ENCODE measurements at regions not wholly inside any gene's neighbourhood (a gene's known extent, or its start where the extent isn't known, plus 50 kb on each side); places are given as distances from the start of the nearest gene placed in this dataset.
A peak's percentile ranks its signal among the peaks of the same experiment; 100 is the strongest.

- FAIRE-seq (no peak), DNase-seq (no peak)
- H3K36me3 ChIP-seq (ENCODE audit: control insufficient read depth in 2 of 3, insufficient read depth in 3 of 3, low read length in 3 of 3) = no peaks in the 10 kb centered on the region
- TF ChIP-seq CTCF (IDR thresholded peaks at IDR 0.05; ENCODE audit: borderline replicate concordance, extremely low read depth, insufficient read depth) = no peak
- H3K27me3 ChIP-seq (ENCODE audit: control insufficient read depth, insufficient read depth, low read length) = no peaks in the 10 kb centered on the region
- no peak overlapping the region for H3K9ac ChIP-seq (ENCODE audit: low read length in 3 of 3)
- H3K4me1 ChIP-seq (ENCODE audit: control insufficient read depth in 2 of 3, insufficient read depth in 2 of 3, low read depth in 1 of 3, low read length in 3 of 3) = peaks cover 0 to 2% (median 0%) of the 10 kb centered on the region in 3 donors
- H3K9me3 ChIP-seq (ENCODE audit: control insufficient read depth in 2 of 3, insufficient read depth in 1 of 3, low read length in 3 of 3) = no peaks in the 10 kb centered on the region
- no peak overlapping the region for H3K27ac ChIP-seq (ENCODE audit: low read depth in 2 of 2, low read length in 2 of 2)
- intact Hi-C loops (cut with DNase I) = no loop called here
- H3K4me3 ChIP-seq (ENCODE audit: low read length in 3 of 3) = no peak overlapping the region
These were observed 75.9 kb upstream of the SPACA1 start for GRCh38 chr6:87971605-87972262.

GRCh38 chr6:87968435-87969278 lies 79.0 kb upstream of the SPACA1 start:
- Histone ChIP-seq H3K9me3 (ENCODE audit: control insufficient read depth in 2 of 3, insufficient read depth in 1 of 3, low read length in 3 of 3) (no peaks in the 10 kb centered on the region), H3K9ac (ENCODE audit: low read length in 3 of 3) (peak overlapping the region in 1 of 3 donors; percentile 15), H3K4me1 (ENCODE audit: control insufficient read depth in 2 of 3, insufficient read depth in 2 of 3, low read depth in 1 of 3, low read length in 3 of 3) (peaks cover 0 to 2% (median 0%) of the 10 kb centered on the region in 3 donors), H3K27me3 (ENCODE audit: control insufficient read depth, insufficient read depth, low read length) (no peaks in the 10 kb centered on the region), H3K27ac (ENCODE audit: low read depth in 2 of 2, low read length in 2 of 2) (no peak overlapping the region), H3K4me3 (ENCODE audit: low read length in 3 of 3) (peak overlapping the region; percentile 46 to 54 (median 51)), H3K36me3 (ENCODE audit: control insufficient read depth in 2 of 3, insufficient read depth in 3 of 3, low read length in 3 of 3) (no peaks in the 10 kb centered on the region)
- DNase-seq = peak in 4 of 5 donors; percentile 24 to 61 (median 42)
- intact Hi-C loops (cut with DNase I) = no loop called here
- FAIRE-seq = no peak
- no peak for TF ChIP-seq CTCF (IDR thresholded peaks at IDR 0.05; ENCODE audit: borderline replicate concordance, extremely low read depth, insufficient read depth)

GRCh38 chr6:87965806-87966205 lies 81.8 kb upstream of the SPACA1 start:
- peaks cover 0 to 2% (median 0%) of the 10 kb centered on the region in 3 donors for H3K4me1 ChIP-seq (ENCODE audit: control insufficient read depth in 2 of 3, insufficient read depth in 2 of 3, low read depth in 1 of 3, low read length in 3 of 3)
- intact Hi-C loops (cut with DNase I) = no loop called here
- no peak overlapping the region for H3K9ac ChIP-seq (ENCODE audit: low read length in 3 of 3)
- no peak for TF ChIP-seq CTCF (IDR thresholded peaks at IDR 0.05; ENCODE audit: borderline replicate concordance, extremely low read depth, insufficient read depth)
- H3K4me3 ChIP-seq (ENCODE audit: low read length in 3 of 3) = no peak overlapping the region
- no peak overlapping the region for H3K27ac ChIP-seq (ENCODE audit: low read depth in 2 of 2, low read length in 2 of 2)
- H3K27me3 ChIP-seq (ENCODE audit: control insufficient read depth, insufficient read depth, low read length) = no peaks in the 10 kb centered on the region
- H3K9me3 ChIP-seq (ENCODE audit: control insufficient read depth in 2 of 3, insufficient read depth in 1 of 3, low read length in 3 of 3) = no peaks in the 10 kb centered on the region
- FAIRE-seq = no peak
- H3K36me3 ChIP-seq (ENCODE audit: control insufficient read depth in 2 of 3, insufficient read depth in 3 of 3, low read length in 3 of 3) = no peaks in the 10 kb centered on the region
- DNase-seq = no peak

All from kidney (tissue), 13 donors.